Tibial nerve (tissue), 3 donors: ENCODE measurements at regions not wholly inside any gene's neighbourhood (a gene's known extent, or its start where the extent isn't known, plus 50 kb on each side); places are given as distances from the start of the nearest gene placed in this dataset.

Experiments
- CTCF ChIP-seq, 5 experiments: fragments of 200-600 bp in 3 of 5; fragments of 450-650 bp in 2 of 5; sonication (generic) in 3 of 5; IDR thresholded peaks; one replicate each; pipeline ENCODE4 v1.5.1; 2016 to 2019; ENCODE audit warnings: antibody characterized with exemption in 5 of 5, mild to moderate bottlenecking in 3 of 5, moderate library complexity in 2 of 5
- POLR2A ChIP-seq, 2 donors: fragments of 450-650 bp; IDR thresholded peaks; one replicate each; pipeline ENCODE4 v1.6.1; 2017; ENCODE audit warnings: antibody characterized with exemption in 2 of 2, mild to moderate bottlenecking in 2 of 2, moderate library complexity in 2 of 2

- TF ChIP-seq CTCF (IDR thresholded peaks at IDR 0.05) = no peak
- TF ChIP-seq POLR2A (IDR thresholded peaks at IDR 0.05) = no peak
Measured at GRCh38 chr22:33983558-33983957, 63.3 kb upstream of the LARGE1 start.
